Nephron progenitor cell (in vitro differentiated cells): ENCODE measurements at regions not wholly inside any gene's neighbourhood (a gene's known extent, or its start where the extent isn't known, plus 50 kb on each side); places are given as distances from the start of the nearest gene placed in this dataset.

ENCODE experiments used
- DNase-seq: peaks from one replicate; pipeline ENCODE4 v3.0.0; 2021
- H3K27ac Mint-ChIP-seq: 2 replicates; pipeline ENCODE4 v1.8.0; 2021; ENCODE audit warnings: mild to moderate bottlenecking, moderate library complexity, mixed read lengths
- H3K27me3 Mint-ChIP-seq: 2 replicates; pipeline ENCODE4 v1.8.0; 2021; ENCODE audit warnings: mild to moderate bottlenecking, low read depth, mixed read lengths; ENCODE audit not compliant: poor library complexity
- H3K36me3 Mint-ChIP-seq: 2 replicates; pipeline ENCODE4 v1.8.0; 2021; ENCODE audit warnings: low read depth, mixed read lengths
- H3K4me1 Mint-ChIP-seq: 2 replicates; pipeline ENCODE4 v1.8.0; 2021; ENCODE audit warnings: mixed read lengths
- H3K4me3 Mint-ChIP-seq: 2 replicates; pipeline ENCODE4 v1.8.0; 2021; ENCODE audit warnings: mild to moderate bottlenecking, moderate library complexity, mixed read lengths
- H3K9me3 Mint-ChIP-seq: 2 replicates; pipeline ENCODE4 v1.8.0; 2021; ENCODE audit warnings: mild to moderate bottlenecking, moderate library complexity, mixed read lengths
- CTCF ChIP-seq: fragments of 200-600 bp; sonication (generic); IDR thresholded peaks from 2 replicates; pipeline ENCODE4 v1.5.0; 2021; ENCODE audit warnings: antibody characterized with exemption

- Mint-ChIP-seq H3K4me1 (no peaks in the 10 kb centered on the region), H3K4me3 (no peak overlapping the region), H3K27me3 (peaks cover 3% of the 10 kb centered on the region), H3K36me3 (no peaks in the 10 kb centered on the region), H3K27ac (no peak overlapping the region), H3K9me3 (no peaks in the 10 kb centered on the region)
- no peak for TF ChIP-seq CTCF
- DNase-seq: no peak
These were observed 291.5 kb downstream of the RPS29 start for GRCh38 chr14:49294621-49295148.

- Mint-ChIP-seq H3K4me1 (no peaks in the 10 kb centered on the region), H3K4me3 (no peak overlapping the region)
- no peak for TF ChIP-seq CTCF
These were observed 299.2 kb downstream of the RPS29 start for GRCh38 chr14:49287004-49287403.

GRCh38 chr14:49286257-49286983 lies 299.8 kb downstream of the RPS29 start:
- H3K4me3 Mint-ChIP-seq: no peak overlapping the region
- H3K9me3 Mint-ChIP-seq: no peaks in the 10 kb centered on the region
- no peak for DNase-seq
- no peaks in the 10 kb centered on the region for H3K27me3 Mint-ChIP-seq
- no peak overlapping the region for H3K27ac Mint-ChIP-seq
- no peaks in the 10 kb centered on the region for H3K36me3 Mint-ChIP-seq
- TF ChIP-seq CTCF: no peak
- H3K4me1 Mint-ChIP-seq: no peaks in the 10 kb centered on the region

More at GRCh38 chr14:49287004-49287403, 299.2 kb downstream of the RPS29 start:
- DNase-seq: no peak
- Mint-ChIP-seq H3K36me3 (no peaks in the 10 kb centered on the region), H3K27ac (no peak overlapping the region), H3K27me3 (no peaks in the 10 kb centered on the region), H3K9me3 (no peaks in the 10 kb centered on the region)

- Mint-ChIP-seq H3K36me3 (no peaks in the 10 kb centered on the region), H3K4me3 (no peak overlapping the region), H3K4me1 (peaks cover 5% of the 10 kb centered on the region), H3K9me3 (no peaks in the 10 kb centered on the region), H3K27me3 (no peaks in the 10 kb centered on the region), H3K27ac (no peak overlapping the region)
- DNase-seq: no peak
- TF ChIP-seq CTCF: no peak
These were observed 305.6 kb downstream of the RPS29 start for GRCh38 chr14:49280566-49280965.

- DNase-seq: no peak
- H3K4me3 Mint-ChIP-seq: no peak overlapping the region
- H3K36me3 Mint-ChIP-seq: no peaks in the 10 kb centered on the region
- no peak overlapping the region for H3K27ac Mint-ChIP-seq
- TF ChIP-seq CTCF: no peak
- H3K27me3 Mint-ChIP-seq: peaks cover 6% of the 10 kb centered on the region
- no peaks in the 10 kb centered on the region for H3K9me3 Mint-ChIP-seq
- H3K4me1 Mint-ChIP-seq: no peaks in the 10 kb centered on the region
These were observed 335.7 kb downstream of the RPS29 start for GRCh38 chr14:49250517-49250916.

- no peak overlapping the region for H3K27ac Mint-ChIP-seq
- TF ChIP-seq CTCF: no peak
- H3K4me3 Mint-ChIP-seq: no peak overlapping the region
- H3K9me3 Mint-ChIP-seq: peaks cover 4% of the 10 kb centered on the region
- H3K4me1 Mint-ChIP-seq: no peaks in the 10 kb centered on the region
- no peak for DNase-seq
- no peaks in the 10 kb centered on the region for H3K36me3 Mint-ChIP-seq
- H3K27me3 Mint-ChIP-seq: peaks cover 4% of the 10 kb centered on the region
These were observed 336.1 kb downstream of the RPS29 start for GRCh38 chr14:49250109-49250508.
